HG02571 (cell line): ENCODE measurements at regions not wholly inside any gene's neighbourhood (a gene's known extent, or its start where the extent isn't known, plus 50 kb on each side); places are given as distances from the start of the nearest gene placed in this dataset.
"Not testable (repeated sequence)": the region's sequence is repeated elsewhere in the genome, so short reads cannot be mapped to it uniquely, and the experiment has no call there.

Experiments used
- ATAC-seq: cut with Tn5 transposase; IDR thresholded peaks from one replicate; pipeline ENCODE4 v1.9.1; 2021; ENCODE audit warnings: mild to moderate bottlenecking, moderate library complexity; ENCODE audit not compliant: unreplicated experiment

- ATAC-seq, result no peak
These were observed 620.6 kb downstream of the IRS1 start for GRCh38 chr2:226179010-226179409.

- ATAC-seq, result no peak
These were observed 623.2 kb downstream of the IRS1 start for GRCh38 chr2:226176283-226176984.

- no peak for ATAC-seq
These were observed 625.2 kb downstream of the IRS1 start for GRCh38 chr2:226174390-226174789.

GRCh38 chr2:226172939-226173338 is 626.7 kb downstream of the IRS1 start:
- no peak for ATAC-seq

- no peak for ATAC-seq
These were observed 627.3 kb downstream of the IRS1 start for GRCh38 chr2:226172309-226172708.

- no peak for ATAC-seq
These were observed 629.7 kb downstream of the IRS1 start for GRCh38 chr2:226169751-226170581.

GRCh38 chr2:226168496-226169160 is 631.0 kb downstream of the IRS1 start:
- ATAC-seq, result no peak

- ATAC-seq, result no peak
These were observed 635.1 kb downstream of the IRS1 start for GRCh38 chr2:226164512-226164911.

GRCh38 chr2:226160617-226161016 is 639.0 kb downstream of the IRS1 start:
- not testable (repeated sequence) for ATAC-seq

- ATAC-seq, result no peak
These were observed 639.6 kb downstream of the IRS1 start for GRCh38 chr2:226159875-226160479.

- no peak for ATAC-seq
These were observed 640.7 kb downstream of the IRS1 start for GRCh38 chr2:226158940-226159339.

GRCh38 chr2:226158229-226158628 is 641.4 kb downstream of the IRS1 start:
- no peak for ATAC-seq

GRCh38 chr2:226155093-226155875 is 644.3 kb downstream of the IRS1 start:
- ATAC-seq, result no peak

- no peak for ATAC-seq
These were observed 645.0 kb downstream of the IRS1 start for GRCh38 chr2:226154610-226155009.

- no peak for ATAC-seq
These were observed 646.1 kb downstream of the IRS1 start for GRCh38 chr2:226153553-226153952.

- no peak for ATAC-seq
These were observed 648.5 kb downstream of the IRS1 start for GRCh38 chr2:226151157-226151556.

- ATAC-seq, result no peak
These were observed 656.5 kb downstream of the IRS1 start for GRCh38 chr2:226143091-226143490.

GRCh38 chr2:226142463-226142862 is 657.2 kb downstream of the IRS1 start:
- ATAC-seq, result no peak

- ATAC-seq, result no peak
These were observed 659.0 kb downstream of the IRS1 start for GRCh38 chr2:226140594-226140993.

- ATAC-seq, result no peak
These were observed 659.9 kb downstream of the IRS1 start for GRCh38 chr2:226139759-226140158.
